Thyroid gland (tissue), 4 donors: ENCODE measurements at regions not wholly inside any gene's neighbourhood (a gene's known extent, or its start where the extent isn't known, plus 50 kb on each side); places are given as distances from the start of the nearest gene placed in this dataset.

Experiments
- DNase-seq, 2 donors: peaks; one replicate each; pipeline ENCODE4 v3.0.0-alpha.2; 2019
- H3K27ac ChIP-seq, 3 donors: fragments of 200-600 bp; sonication (generic); 1 replicate in 2 of 3; 2 replicates in 1 of 3; pipeline ENCODE4 v1.5.1; 2016 to 2019; ENCODE audit warnings: mild to moderate bottlenecking in 1 of 3, moderate library complexity in 1 of 3
- H3K27me3 ChIP-seq: fragments of 200-600 bp; sonication (generic); one replicate; pipeline ENCODE4 v1.5.1; 2019
- H3K36me3 ChIP-seq, 2 donors: fragments of 200-600 bp; sonication (generic); one replicate each; pipeline ENCODE4 v1.5.1; 2016 to 2019
- H3K4me1 ChIP-seq, 2 donors: fragments of 200-600 bp; sonication (generic); one replicate each; pipeline ENCODE4 v1.5.1; 2017 to 2019
- H3K4me3 ChIP-seq, 3 donors: fragments of 200-600 bp; sonication (generic); replicated peaks in 1 of 3; 1 replicate in 2 of 3; 2 replicates in 1 of 3; pipeline ENCODE4 v1.5.1; 2016; ENCODE audit warnings: mild to moderate bottlenecking in 1 of 3
- H3K9me3 ChIP-seq: fragments of 200-600 bp; sonication (generic); one replicate; pipeline ENCODE4 v1.5.1; 2017
- POLR2A ChIP-seq, 2 donors: fragments of 450-650 bp; IDR thresholded peaks; one replicate each; pipeline ENCODE4 v1.6.1; 2017; ENCODE audit warnings: antibody characterized with exemption in 2 of 2, mild to moderate bottlenecking in 2 of 2, moderate library complexity in 1 of 2
- WGBS, 2 donors: methylation state at CpG; one replicate each; pipeline ENCODE4 v1.1.5; 2017; 5-methylcytosine and 5-hydroxymethylcytosine counted together
- intact Hi-C: fragments of 100-400 bp; cut with DNase I; formaldehyde crosslinking; loops from one replicate; pipeline ENCODE4 v1.15.1; 2023
- TF ChIP-seq, protein P1 (sequence below), 6 experiments: fragments of 200-600 bp in 3 of 6; fragments of 450-650 bp in 3 of 6; sonication (generic) in 3 of 6; IDR thresholded peaks; one replicate each; pipeline ENCODE4 v1.5.1; 2016 to 2019; ENCODE audit warnings: antibody characterized with exemption in 6 of 6, mild to moderate bottlenecking in 2 of 6, inconsistent platforms in 1 of 6, moderate library complexity in 1 of 6

DNA sequence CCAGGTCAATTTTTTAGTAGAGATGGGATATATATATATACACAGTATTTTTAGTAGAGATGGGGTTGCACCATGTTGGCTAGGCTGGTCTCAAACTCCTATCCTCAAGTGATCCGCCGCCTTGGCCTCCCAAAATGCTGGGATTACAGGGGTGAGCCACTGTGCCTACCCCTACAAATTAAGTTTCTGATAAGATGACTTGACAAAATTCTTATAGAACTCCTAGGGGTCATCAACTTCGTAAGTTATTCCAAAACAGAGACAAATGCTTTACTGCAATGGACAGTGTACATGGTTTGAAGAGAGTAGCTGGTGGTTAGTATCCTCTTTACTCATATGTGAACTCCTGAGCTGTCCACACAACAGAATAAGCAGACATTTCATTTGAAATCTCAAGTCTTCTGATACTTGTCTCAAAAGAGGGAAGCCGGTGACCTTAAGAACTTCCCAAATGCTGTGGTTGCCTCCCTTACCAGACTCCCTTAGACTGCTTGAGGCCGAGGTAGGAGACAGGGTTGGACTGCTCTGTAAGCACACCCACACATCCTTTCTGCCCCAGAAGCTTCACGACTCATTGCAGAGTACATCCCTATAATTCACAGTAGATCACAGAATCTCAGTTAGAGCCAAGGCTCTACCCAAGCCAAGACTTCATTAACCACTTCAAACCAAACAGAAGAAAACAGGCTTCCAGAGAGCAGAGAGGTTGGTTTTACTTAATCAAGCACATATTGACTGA, 244.1 kb upstream of the IRF2BP2 start:
- peaks cover 0 to 15% of the 10 kb centered on the region in 2 donors for H3K4me1 ChIP-seq
- WGBS, 2 donors: 85 to 88% methylated on average over 6 of the region's 6 CpGs
- no peaks in the 10 kb centered on the region for H3K9me3 ChIP-seq
- H3K27me3 ChIP-seq: no peaks in the 10 kb centered on the region
- DNase-seq: no peak
- H3K27ac ChIP-seq: no peak overlapping the region
- no peak overlapping the region for H3K4me3 ChIP-seq
- intact Hi-C loops: no loop called here
- H3K36me3 ChIP-seq: no peaks in the 10 kb centered on the region
- TF ChIP-seq, protein P1, sequence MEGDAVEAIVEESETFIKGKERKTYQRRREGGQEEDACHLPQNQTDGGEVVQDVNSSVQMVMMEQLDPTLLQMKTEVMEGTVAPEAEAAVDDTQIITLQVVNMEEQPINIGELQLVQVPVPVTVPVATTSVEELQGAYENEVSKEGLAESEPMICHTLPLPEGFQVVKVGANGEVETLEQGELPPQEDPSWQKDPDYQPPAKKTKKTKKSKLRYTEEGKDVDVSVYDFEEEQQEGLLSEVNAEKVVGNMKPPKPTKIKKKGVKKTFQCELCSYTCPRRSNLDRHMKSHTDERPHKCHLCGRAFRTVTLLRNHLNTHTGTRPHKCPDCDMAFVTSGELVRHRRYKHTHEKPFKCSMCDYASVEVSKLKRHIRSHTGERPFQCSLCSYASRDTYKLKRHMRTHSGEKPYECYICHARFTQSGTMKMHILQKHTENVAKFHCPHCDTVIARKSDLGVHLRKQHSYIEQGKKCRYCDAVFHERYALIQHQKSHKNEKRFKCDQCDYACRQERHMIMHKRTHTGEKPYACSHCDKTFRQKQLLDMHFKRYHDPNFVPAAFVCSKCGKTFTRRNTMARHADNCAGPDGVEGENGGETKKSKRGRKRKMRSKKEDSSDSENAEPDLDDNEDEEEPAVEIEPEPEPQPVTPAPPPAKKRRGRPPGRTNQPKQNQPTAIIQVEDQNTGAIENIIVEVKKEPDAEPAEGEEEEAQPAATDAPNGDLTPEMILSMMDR (IDR thresholded peaks at IDR 0.05): no peak
- no peak for TF ChIP-seq POLR2A (IDR thresholded peaks at IDR 0.05)

DNA sequence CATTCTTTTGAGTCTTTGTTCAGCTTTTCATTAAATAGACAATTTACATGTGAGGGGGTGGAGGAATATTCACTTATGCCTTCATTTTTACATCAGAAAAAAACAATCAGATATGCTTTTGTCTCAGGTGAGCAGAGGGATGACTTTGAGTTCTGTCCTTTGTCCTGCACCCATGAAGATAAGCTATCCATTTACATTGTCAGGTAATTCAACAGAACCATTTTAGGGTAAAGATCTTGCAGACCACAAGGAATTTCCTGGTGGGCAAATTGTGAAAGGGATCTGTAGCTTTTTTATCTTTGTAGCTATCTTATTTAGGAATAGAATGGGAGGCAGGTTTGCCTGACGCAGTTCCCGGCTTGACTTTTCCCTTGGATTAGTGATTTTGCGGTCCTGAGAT, 242.7 kb upstream of the IRF2BP2 start:
- Histone ChIP-seq H3K9me3 (no peaks in the 10 kb centered on the region), H3K4me1 (peaks cover 0 to 16% of the 10 kb centered on the region in 2 donors), H3K4me3 (no peak overlapping the region), H3K36me3 (no peaks in the 10 kb centered on the region), H3K27ac (no peak overlapping the region), H3K27me3 (no peaks in the 10 kb centered on the region)
- intact Hi-C loops: no loop called here
- WGBS, 2 donors: 97 to 98% methylated on average over 3 of the region's 3 CpGs
- no peak for TF ChIP-seq POLR2A (IDR thresholded peaks at IDR 0.05)
- TF ChIP-seq, protein P1 (IDR thresholded peaks at IDR 0.05): no peak
- DNase-seq: no peak

DNA sequence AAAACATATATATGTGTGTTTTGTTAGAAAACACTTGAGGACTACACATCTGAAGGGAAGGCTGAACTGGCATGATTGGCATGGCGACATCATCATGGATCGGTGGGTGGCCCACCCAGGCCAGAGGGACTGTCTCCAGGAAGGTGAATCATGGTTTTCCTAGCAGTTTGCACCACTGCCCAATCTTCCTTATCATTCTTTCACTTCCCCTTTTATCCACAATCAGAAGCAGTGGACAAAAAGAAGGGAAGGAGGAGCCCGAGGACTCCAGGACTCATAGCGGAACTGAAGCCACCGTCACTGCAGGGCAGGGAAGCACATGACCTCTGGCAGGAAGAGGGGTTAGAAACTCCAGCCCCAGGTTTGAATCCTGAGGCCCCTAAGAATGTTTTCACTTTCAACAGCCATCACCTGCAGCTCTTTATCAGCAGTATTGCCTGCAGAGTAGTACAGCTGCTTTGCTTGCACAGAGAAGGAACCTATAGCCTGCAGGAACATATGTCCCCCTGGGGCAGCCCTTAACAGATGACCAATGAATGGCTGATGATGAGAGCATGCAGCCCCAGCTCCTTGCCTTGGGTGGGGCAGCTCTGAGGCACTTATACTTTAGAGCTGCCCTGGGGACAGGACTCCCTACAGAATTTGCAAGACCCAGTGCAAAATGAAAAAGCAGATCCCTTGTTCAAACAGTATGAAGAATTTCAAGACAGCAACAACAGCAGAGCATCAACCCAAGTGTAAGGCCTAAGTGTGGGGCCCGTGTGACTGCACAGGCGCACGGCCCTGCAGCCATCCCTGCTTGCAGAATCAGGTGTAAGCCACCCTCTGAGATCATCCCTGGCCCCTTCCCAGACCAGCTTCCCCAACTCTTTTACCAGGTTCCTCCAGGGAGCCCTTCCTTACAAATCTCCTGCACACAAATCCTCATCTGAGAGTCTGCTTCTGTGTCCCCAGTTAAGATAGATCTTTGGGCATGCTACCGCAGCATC, 241.8 kb upstream of the IRF2BP2 start:
- Histone ChIP-seq H3K9me3 (no peaks in the 10 kb centered on the region), H3K27ac (no peak overlapping the region), H3K27me3 (no peaks in the 10 kb centered on the region), H3K4me3 (no peak overlapping the region), H3K36me3 (no peaks in the 10 kb centered on the region), H3K4me1 (peaks cover 0 to 16% of the 10 kb centered on the region in 2 donors)
- intact Hi-C loops: no loop called here
- WGBS, 2 donors: 81 to 82% methylated on average over 9 of the region's 9 CpGs
- DNase-seq: no peak
- TF ChIP-seq, protein P1 (IDR thresholded peaks at IDR 0.05): no peak
- TF ChIP-seq POLR2A (IDR thresholded peaks at IDR 0.05): no peak

DNA sequence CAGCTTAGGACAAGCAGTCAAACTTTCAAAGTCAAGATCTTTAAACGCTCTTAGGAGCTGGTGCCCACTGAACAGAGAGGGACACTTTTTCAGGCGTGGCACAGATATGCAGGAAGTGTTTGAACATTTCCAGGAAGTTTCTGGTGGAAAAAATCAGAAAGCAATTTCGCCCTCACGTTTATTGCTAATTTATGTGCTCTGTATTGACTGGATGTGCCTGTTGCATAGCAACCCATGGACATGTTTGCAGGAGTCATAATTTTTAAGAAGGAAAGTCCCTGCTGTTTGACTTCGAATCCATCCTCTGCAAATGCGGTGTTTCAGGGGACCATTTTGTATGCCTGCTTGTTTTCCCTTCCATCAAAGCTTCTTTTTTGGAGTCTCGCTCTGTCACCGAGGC, 239.9 kb upstream of the IRF2BP2 start:
- WGBS, 2 donors: 70 to 92% methylated on average over 8 of the region's 8 CpGs
- TF ChIP-seq, protein P1 (IDR thresholded peaks at IDR 0.05): no peak
- no peak for TF ChIP-seq POLR2A (IDR thresholded peaks at IDR 0.05)
- no peaks in the 10 kb centered on the region for H3K27me3 ChIP-seq
- DNase-seq: no peak
- no peak overlapping the region for H3K27ac ChIP-seq
- no peak overlapping the region for H3K4me3 ChIP-seq
- intact Hi-C loops: no loop called here
- no peaks in the 10 kb centered on the region for H3K36me3 ChIP-seq
- H3K9me3 ChIP-seq: no peaks in the 10 kb centered on the region
- peaks cover 0 to 16% of the 10 kb centered on the region in 2 donors for H3K4me1 ChIP-seq
